HL-60 (cell line): ENCODE measurements at regions not wholly inside any gene's neighbourhood (a gene's known extent, or its start where the extent isn't known, plus 50 kb on each side); places are given as distances from the start of the nearest gene placed in this dataset.

Source experiments
- POLR2AphosphoS5 ChIP-seq: IDR thresholded peaks from 2 replicates; pipeline ENCODE4 v1.6.1; 2012; ENCODE audit warnings: low read depth
- TF ChIP-seq, protein P1 (sequence below): IDR thresholded peaks from one replicate; pipeline ENCODE4 v1.5.1; 2011; ENCODE audit warnings: low read length, control low read depth, inconsistent platforms; ENCODE audit not compliant: insufficient read depth

GRCh38 chr1:147391114-147391513 is 148.6 kb downstream of the CHD1L start:
- TF ChIP-seq, protein P1, sequence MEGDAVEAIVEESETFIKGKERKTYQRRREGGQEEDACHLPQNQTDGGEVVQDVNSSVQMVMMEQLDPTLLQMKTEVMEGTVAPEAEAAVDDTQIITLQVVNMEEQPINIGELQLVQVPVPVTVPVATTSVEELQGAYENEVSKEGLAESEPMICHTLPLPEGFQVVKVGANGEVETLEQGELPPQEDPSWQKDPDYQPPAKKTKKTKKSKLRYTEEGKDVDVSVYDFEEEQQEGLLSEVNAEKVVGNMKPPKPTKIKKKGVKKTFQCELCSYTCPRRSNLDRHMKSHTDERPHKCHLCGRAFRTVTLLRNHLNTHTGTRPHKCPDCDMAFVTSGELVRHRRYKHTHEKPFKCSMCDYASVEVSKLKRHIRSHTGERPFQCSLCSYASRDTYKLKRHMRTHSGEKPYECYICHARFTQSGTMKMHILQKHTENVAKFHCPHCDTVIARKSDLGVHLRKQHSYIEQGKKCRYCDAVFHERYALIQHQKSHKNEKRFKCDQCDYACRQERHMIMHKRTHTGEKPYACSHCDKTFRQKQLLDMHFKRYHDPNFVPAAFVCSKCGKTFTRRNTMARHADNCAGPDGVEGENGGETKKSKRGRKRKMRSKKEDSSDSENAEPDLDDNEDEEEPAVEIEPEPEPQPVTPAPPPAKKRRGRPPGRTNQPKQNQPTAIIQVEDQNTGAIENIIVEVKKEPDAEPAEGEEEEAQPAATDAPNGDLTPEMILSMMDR: no peak
- TF ChIP-seq POLR2AphosphoS5: no peak
